Tibial nerve (tissue), 4 donors: ENCODE measurements at regions not wholly inside any gene's neighbourhood (a gene's known extent, or its start where the extent isn't known, plus 50 kb on each side); places are given as distances from the start of the nearest gene placed in this dataset.

Experiments
- DNase-seq, 2 donors: peaks; one replicate each; pipeline ENCODE4 v3.0.0-alpha.2; 2019; ENCODE audit warnings: low spot score in 2 of 2
- H3K27ac ChIP-seq, 4 donors: fragments of 200-600 bp; sonication (generic) in 3 of 4; one replicate each; pipeline ENCODE4 v1.5.1; 2017 to 2019; ENCODE audit warnings: mild to moderate bottlenecking in 1 of 4
- H3K27me3 ChIP-seq, 2 donors: fragments of 200-600 bp; sonication (generic) in 1 of 2; one replicate each; pipeline versions ENCODE4 v1.5.1 to v1.6.0; 2017 to 2019
- H3K36me3 ChIP-seq, 3 donors: fragments of 200-600 bp; sonication (generic); one replicate each; pipeline ENCODE4 v1.5.1; 2018 to 2019
- H3K4me1 ChIP-seq, 4 donors: fragments of 200-600 bp; sonication (generic) in 3 of 4; one replicate each; pipeline ENCODE4 v1.5.1; 2017 to 2019
- H3K4me3 ChIP-seq, 4 donors: fragments of 200-600 bp; sonication (generic) in 3 of 4; one replicate each; pipeline ENCODE4 v1.5.1; 2017 to 2019; ENCODE audit warnings: mild to moderate bottlenecking in 1 of 4, moderate library complexity in 1 of 4
- H3K9me3 ChIP-seq, 4 donors: fragments of 200-600 bp; sonication (generic) in 3 of 4; one replicate each; pipeline ENCODE4 v1.5.1; 2017 to 2019
- CTCF ChIP-seq, 5 experiments: fragments of 200-600 bp in 3 of 5; fragments of 450-650 bp in 2 of 5; sonication (generic) in 3 of 5; IDR thresholded peaks; one replicate each; pipeline ENCODE4 v1.5.1; 2016 to 2019; ENCODE audit warnings: antibody characterized with exemption in 5 of 5, mild to moderate bottlenecking in 3 of 5, moderate library complexity in 2 of 5
- EP300 ChIP-seq, 2 donors: sonication (generic); formaldehyde crosslinking; IDR thresholded peaks; one replicate each; pipeline ENCODE4 v1.6.1; 2017; ENCODE audit warnings: antibody characterized with exemption in 2 of 2, mild to moderate bottlenecking in 1 of 2
- POLR2A ChIP-seq, 2 donors: fragments of 450-650 bp; IDR thresholded peaks; one replicate each; pipeline ENCODE4 v1.6.1; 2017; ENCODE audit warnings: antibody characterized with exemption in 2 of 2, mild to moderate bottlenecking in 2 of 2, moderate library complexity in 2 of 2
- WGBS, 2 donors: methylation state at CpG; one replicate each; pipeline ENCODE4 v1.1.5; 2018; 5-methylcytosine and 5-hydroxymethylcytosine counted together

- 89 to 94% methylated on average over 1 of the region's 1 CpG for WGBS, 2 donors
- Histone ChIP-seq H3K27me3 (no peaks in the 10 kb centered on the region), H3K36me3 (no peaks in the 10 kb centered on the region), H3K4me3 (no peak overlapping the region), H3K9me3 (peaks cover 0 to 10% (median 3%) of the 10 kb centered on the region in 4 donors), H3K27ac (no peak overlapping the region), H3K4me1 (no peaks in the 10 kb centered on the region)
- no peak for DNase-seq
- TF ChIP-seq CTCF (IDR thresholded peaks at IDR 0.05) (no peak), POLR2A (IDR thresholded peaks at IDR 0.05) (no peak), EP300 (IDR thresholded peaks at IDR 0.05) (no peak)
Measured at GRCh38 chr15:94987085-94987484, 755.7 kb downstream of the MCTP2 start.

GRCh38 chr15:94991718-94992117 is 760.4 kb downstream of the MCTP2 start:
- no peak overlapping the region for H3K4me3 ChIP-seq
- TF ChIP-seq POLR2A (IDR thresholded peaks at IDR 0.05) (no peak), CTCF (IDR thresholded peaks at IDR 0.05) (no peak), EP300 (IDR thresholded peaks at IDR 0.05) (no peak)
- no peaks in the 10 kb centered on the region for H3K4me1 ChIP-seq
- WGBS, 2 donors, result 89 to 90% methylated on average over 8 of the region's 8 CpGs
- H3K9me3 ChIP-seq, result peaks cover 0 to 7% (median 2%) of the 10 kb centered on the region in 4 donors
- DNase-seq, result no peak
- H3K27me3 ChIP-seq, result no peaks in the 10 kb centered on the region
- H3K27ac ChIP-seq, result no peak overlapping the region
- no peaks in the 10 kb centered on the region for H3K36me3 ChIP-seq

- no peak for TF ChIP-seq POLR2A (IDR thresholded peaks at IDR 0.05)
- TF ChIP-seq EP300 (IDR thresholded peaks at IDR 0.05), result no peak
- no peak for TF ChIP-seq CTCF (IDR thresholded peaks at IDR 0.05)
- DNase-seq, result no peak
- Histone ChIP-seq H3K27ac (no peak overlapping the region), H3K4me3 (no peak overlapping the region), H3K27me3 (no peaks in the 10 kb centered on the region), H3K9me3 (no peaks in the 10 kb centered on the region), H3K36me3 (no peaks in the 10 kb centered on the region), H3K4me1 (no peaks in the 10 kb centered on the region)
- WGBS, 2 donors, result 86 to 89% methylated on average over 1 of the region's 1 CpG
Measured at GRCh38 chr15:95009635-95010034, 778.3 kb downstream of the MCTP2 start.

- no peaks in the 10 kb centered on the region for H3K27me3 ChIP-seq
Measured at GRCh38 chr15:95013381-95013780, 782.0 kb downstream of the MCTP2 start.

More at GRCh38 chr15:95013381-95013780, 782.0 kb downstream of the MCTP2 start:
- Histone ChIP-seq H3K27ac (no peak overlapping the region), H3K4me3 (no peak overlapping the region), H3K9me3 (no peaks in the 10 kb centered on the region), H3K36me3 (no peaks in the 10 kb centered on the region), H3K4me1 (peaks cover 0 to 22% (median 7%) of the 10 kb centered on the region in 4 donors)
- DNase-seq, result no peak
- no peak for TF ChIP-seq CTCF (IDR thresholded peaks at IDR 0.05)
- TF ChIP-seq POLR2A (IDR thresholded peaks at IDR 0.05), result no peak
- TF ChIP-seq EP300 (IDR thresholded peaks at IDR 0.05), result no peak
